ENCODE measurements at regions not wholly inside any gene's neighbourhood (a gene's known extent, or its start where the extent isn't known, plus 50 kb on each side); places are given as distances from the start of the nearest gene placed in this dataset.

DNA sequence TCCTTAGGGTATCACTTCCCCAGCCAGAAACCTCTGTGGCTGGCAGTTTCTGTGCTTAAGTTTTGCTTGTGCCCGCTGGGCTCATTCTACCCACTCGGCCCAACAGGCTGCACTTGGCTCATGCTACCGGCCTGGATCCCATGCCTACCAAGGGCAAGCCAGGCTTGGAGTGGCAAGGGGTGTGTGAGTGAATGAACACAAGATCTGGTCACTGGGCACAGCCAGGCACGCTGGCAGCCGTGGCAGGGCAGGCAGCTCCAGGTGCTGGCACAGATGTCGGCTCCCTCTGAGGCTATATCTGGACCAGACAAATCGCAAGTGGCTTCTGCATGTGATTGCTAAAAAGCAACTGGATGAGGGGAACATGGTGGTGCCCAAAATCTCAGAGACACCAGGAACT, 740.5 kb upstream of the B3GALT2 start:
- TF ChIP-seq, protein P1, sequence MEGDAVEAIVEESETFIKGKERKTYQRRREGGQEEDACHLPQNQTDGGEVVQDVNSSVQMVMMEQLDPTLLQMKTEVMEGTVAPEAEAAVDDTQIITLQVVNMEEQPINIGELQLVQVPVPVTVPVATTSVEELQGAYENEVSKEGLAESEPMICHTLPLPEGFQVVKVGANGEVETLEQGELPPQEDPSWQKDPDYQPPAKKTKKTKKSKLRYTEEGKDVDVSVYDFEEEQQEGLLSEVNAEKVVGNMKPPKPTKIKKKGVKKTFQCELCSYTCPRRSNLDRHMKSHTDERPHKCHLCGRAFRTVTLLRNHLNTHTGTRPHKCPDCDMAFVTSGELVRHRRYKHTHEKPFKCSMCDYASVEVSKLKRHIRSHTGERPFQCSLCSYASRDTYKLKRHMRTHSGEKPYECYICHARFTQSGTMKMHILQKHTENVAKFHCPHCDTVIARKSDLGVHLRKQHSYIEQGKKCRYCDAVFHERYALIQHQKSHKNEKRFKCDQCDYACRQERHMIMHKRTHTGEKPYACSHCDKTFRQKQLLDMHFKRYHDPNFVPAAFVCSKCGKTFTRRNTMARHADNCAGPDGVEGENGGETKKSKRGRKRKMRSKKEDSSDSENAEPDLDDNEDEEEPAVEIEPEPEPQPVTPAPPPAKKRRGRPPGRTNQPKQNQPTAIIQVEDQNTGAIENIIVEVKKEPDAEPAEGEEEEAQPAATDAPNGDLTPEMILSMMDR (conservative IDR thresholded peaks at IDR 0.05; ENCODE audit: low read length), result no peak
- no peak for TF ChIP-seq EZH2phosphoT487 (IDR thresholded peaks at IDR 0.05; ENCODE audit: borderline replicate concordance, low read depth, low read length)
